ENCODE measurements at regions not wholly inside any gene's neighbourhood (a gene's known extent, or its start where the extent isn't known, plus 50 kb on each side); places are given as distances from the start of the nearest gene placed in this dataset.

DNA sequence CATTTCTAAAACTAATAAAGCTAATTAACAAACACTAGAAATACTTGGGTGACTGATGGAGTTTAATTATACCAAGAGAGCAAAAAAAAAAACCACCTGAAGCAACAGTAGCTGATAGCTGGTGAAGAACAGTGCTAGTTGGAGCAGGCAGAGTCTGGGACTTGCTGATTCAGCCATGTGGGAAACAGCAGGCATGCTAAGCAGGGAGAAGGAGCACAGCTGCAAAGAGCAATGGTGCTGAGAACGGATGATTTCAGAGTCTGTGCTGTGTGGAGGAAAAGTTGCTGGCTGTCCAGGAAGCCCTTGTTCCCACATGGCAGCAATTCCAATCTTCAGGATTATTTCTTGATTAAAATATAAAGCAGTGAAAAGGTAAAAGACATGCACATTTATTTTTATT, 68.8 kb downstream of the NPY1R start:
- Histone ChIP-seq H3K4me3 (ENCODE audit: low read depth, low read length) (no peak overlapping the region), H3K27me3 (ENCODE audit: insufficient read depth, low read depth, severe bottlenecking) (no peaks in the 10 kb centered on the region), H3K9me3 (ENCODE audit: severe bottlenecking) (no peaks in the 10 kb centered on the region), H3K36me3 (no peaks in the 10 kb centered on the region), H3K27ac (no peak overlapping the region)
- TF ChIP-seq CTCF (IDR thresholded peaks at IDR 0.05; ENCODE audit: low read depth, low read length): no peak
- no peak for DNase-seq

DNA sequence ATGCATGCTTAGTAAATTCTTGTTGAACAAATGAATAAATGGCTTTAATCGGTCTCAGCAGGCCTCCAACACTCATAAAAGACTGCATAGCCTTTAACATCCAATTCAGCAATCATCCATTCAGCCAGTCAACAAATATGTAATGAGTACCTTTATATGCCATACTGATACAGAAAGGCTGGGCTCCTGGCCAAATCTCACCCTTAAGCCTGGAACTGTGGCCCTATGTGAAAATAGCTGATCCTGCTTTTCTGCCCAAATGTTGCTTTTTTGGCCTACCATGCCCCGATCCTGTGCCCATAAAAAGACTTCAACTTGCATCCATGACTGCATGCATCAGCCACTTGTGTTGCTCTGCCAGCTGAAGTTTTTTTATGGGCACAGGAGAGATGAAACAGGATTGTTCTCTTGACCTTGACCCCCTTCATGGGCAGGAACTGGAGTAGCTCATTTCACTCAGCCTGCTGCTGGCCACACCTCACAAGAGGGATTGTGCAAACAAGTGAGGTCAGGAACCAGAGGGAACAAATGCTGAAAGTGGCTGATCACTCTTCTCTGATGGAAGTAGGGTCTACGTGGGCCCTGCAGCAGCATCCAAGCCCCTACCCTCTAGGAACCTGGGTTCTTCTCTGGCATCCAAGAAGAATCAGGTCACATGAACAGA, 75.6 kb downstream of the NPY1R start:
- Histone ChIP-seq H3K4me3 (ENCODE audit: low read depth, low read length) (no peak overlapping the region), H3K9me3 (ENCODE audit: severe bottlenecking) (peaks cover 3% of the 10 kb centered on the region), H3K36me3 (no peaks in the 10 kb centered on the region), H3K27ac (no peak overlapping the region), H3K27me3 (ENCODE audit: insufficient read depth, low read depth, severe bottlenecking) (no peaks in the 10 kb centered on the region)
- DNase-seq: no peak
- no peak for TF ChIP-seq CTCF (IDR thresholded peaks at IDR 0.05; ENCODE audit: low read depth, low read length)

DNA sequence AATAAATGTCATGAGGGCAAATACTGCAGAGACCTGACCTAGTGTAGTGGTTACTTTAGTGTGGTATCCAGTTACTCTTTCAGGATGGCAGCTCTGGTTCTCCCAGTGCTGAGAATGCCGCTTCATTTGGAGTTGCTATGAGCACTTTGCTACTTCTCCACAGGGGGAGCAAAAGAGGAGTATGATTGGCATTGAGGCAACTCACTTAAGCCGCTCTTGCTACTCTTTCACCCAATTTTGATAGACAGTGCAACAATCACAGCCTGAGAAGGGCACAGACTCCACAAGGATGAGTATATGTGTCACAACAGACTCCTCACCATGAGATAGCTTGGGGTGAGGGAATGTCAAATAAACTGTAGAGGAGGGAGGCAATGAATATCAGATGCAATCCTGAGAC, 81.2 kb downstream of the NPY1R start:
- Histone ChIP-seq H3K4me3 (ENCODE audit: low read depth, low read length) (no peak overlapping the region), H3K36me3 (no peaks in the 10 kb centered on the region), H3K27ac (no peak overlapping the region), H3K27me3 (ENCODE audit: insufficient read depth, low read depth, severe bottlenecking) (no peaks in the 10 kb centered on the region), H3K9me3 (ENCODE audit: severe bottlenecking) (peaks cover 3% of the 10 kb centered on the region)
- peak; percentile 49 for TF ChIP-seq CTCF (IDR thresholded peaks at IDR 0.05; ENCODE audit: low read depth, low read length)
- DNase-seq: no peak

DNA sequence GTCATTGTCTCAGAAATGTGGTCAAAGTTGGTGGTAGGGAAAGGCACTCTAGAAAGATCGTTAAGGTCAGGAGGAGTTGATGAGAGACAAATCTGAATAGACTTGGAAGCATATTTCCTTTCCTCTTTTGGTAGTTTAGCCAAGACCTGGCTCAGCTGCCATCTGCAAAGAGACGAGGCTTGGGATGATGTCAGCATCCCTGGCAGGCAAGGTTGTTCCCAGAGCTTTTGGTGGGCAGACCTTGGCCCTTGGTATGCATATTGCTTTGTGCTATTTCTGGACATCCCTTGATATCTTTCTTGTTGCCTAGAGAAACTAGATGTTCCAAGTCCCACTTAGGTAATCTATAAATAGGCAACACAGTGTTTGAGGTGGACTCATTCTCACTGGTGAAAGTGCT, 82.4 kb upstream of the NAF1 start:
- no peak for TF ChIP-seq CTCF (IDR thresholded peaks at IDR 0.05; ENCODE audit: low read depth, low read length)
- no peak for DNase-seq
- H3K27me3 ChIP-seq (ENCODE audit: insufficient read depth, low read depth, severe bottlenecking): no peaks in the 10 kb centered on the region
- H3K4me3 ChIP-seq (ENCODE audit: low read depth, low read length): no peak overlapping the region
- H3K27ac ChIP-seq: no peak overlapping the region
- H3K36me3 ChIP-seq: no peaks in the 10 kb centered on the region
- peaks cover 3% of the 10 kb centered on the region for H3K9me3 ChIP-seq (ENCODE audit: severe bottlenecking)

GRCh38 chr4:163245044-163245728, 78.5 kb upstream of the NAF1 start:
- TF ChIP-seq CTCF (IDR thresholded peaks at IDR 0.05; ENCODE audit: low read depth, low read length): no peak
- Histone ChIP-seq H3K4me3 (ENCODE audit: low read depth, low read length) (no peak overlapping the region), H3K36me3 (no peaks in the 10 kb centered on the region), H3K9me3 (ENCODE audit: severe bottlenecking) (no peaks in the 10 kb centered on the region), H3K27me3 (ENCODE audit: insufficient read depth, low read depth, severe bottlenecking) (no peaks in the 10 kb centered on the region), H3K27ac (no peak overlapping the region)
- no peak for DNase-seq

Measured in WERI-Rb-1 (cell line).